Hepatic stellate cell (primary cell): ENCODE measurements at regions not wholly inside any gene's neighbourhood (a gene's known extent, or its start where the extent isn't known, plus 50 kb on each side); places are given as distances from the start of the nearest gene placed in this dataset.
A peak's percentile ranks its signal among the peaks of the same experiment; 100 is the strongest.

Source experiments
- DNase-seq: peaks from one replicate; pipeline ENCODE4 v3.0.0; 2011; ENCODE audit warnings: low spot score

- no peak for DNase-seq
Measured at GRCh38 chr18:67650686-67651385, 134.3 kb upstream of the DSEL start.

DNA sequence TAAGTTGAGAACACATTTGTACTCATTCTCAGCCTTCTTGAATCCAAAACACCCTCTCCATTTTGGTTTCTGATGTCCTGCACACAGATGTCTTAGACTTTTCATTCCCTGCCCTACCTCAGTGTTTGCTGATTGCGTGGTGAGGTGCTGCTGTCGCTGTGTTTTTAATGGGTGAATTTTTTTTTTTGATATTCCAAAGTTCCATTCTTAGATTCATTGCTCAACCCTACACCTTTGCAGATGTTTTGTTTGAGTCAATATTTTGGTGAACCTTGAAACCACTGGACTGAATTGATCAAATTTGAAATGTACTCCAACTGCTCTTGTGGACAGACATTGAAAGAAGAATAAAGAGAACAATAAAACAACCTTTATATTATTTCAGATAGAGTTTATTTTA is 130.4 kb upstream of the DSEL start:
- no peak for DNase-seq

DNA sequence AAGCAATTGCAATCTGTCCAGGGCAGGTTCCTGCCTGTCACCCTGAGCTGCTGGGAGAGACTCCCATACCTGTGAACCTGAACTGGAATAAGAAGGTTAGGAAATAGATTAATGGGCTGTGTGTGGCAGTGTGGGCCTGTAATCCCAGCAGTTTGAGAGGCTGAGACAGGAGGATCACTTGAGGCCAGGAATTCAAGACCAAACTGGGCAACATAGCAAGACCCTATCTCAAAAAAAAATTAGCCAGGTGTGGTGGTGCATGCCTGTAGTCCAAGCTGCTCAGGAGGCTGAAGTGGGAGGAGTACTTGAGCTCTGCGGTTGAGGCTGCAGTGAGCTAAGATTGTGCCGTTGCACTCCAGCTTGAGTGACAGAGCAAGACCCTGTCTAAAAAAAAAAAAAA is 127.7 kb upstream of the DSEL start:
- no peak for DNase-seq

DNA sequence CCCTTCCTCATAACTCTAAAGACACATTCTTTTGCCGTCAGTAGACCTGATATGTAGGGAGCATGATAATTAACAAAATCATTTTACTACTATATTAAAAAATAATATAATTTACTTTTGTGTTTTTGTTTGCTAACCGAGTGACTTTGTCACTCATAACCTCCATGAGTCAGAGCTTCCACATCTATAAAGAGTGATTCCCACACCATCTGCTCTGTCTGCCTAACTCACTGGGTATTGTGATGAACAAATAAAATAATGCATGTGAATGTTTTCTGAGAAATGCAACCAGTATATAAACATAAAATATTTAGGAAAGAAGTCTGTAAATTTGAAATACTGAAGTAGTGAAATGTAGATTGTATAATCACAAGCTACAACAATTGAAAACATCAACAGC is 123.4 kb upstream of the DSEL start:
- DNase-seq: no peak

DNA sequence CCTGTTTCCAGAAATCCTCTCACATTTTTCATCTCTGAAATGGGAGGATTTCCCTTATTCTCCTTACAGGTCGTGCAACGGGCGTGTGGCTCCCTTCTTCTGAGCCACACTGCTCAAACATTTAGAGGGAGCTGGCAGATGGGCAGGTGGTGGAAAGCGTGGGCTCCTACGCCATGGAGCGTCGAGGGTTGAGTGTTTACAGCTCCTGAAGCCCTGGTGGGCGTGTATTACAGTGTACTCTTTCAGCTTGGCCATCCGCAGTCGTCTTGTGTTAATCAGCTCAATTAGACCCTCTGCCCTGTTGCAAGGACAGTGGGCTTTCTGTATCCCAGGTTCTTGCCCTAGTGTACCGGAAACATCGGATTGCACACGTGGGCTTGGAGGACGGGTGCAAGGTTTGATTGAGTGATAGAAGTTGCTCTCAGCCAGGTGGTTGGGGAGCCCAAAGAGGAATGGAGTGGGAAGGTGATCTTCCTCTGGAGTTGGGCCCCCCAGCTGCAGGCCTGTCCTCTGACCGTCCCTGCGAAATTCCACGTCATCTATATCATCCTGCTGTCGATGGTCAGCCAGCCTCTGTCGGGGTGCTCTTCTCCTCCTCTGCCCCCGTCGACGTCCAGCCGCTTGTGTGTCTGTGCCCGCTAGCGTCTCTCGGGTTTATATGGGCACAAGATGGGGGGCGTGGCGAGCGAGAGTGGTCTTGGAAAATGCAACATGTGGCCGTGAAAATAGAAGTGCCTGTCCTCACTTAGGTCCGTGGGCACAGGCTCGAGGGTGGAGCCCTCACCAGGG is 120.3 kb upstream of the DSEL start:
- DNase-seq: no peak

DNA sequence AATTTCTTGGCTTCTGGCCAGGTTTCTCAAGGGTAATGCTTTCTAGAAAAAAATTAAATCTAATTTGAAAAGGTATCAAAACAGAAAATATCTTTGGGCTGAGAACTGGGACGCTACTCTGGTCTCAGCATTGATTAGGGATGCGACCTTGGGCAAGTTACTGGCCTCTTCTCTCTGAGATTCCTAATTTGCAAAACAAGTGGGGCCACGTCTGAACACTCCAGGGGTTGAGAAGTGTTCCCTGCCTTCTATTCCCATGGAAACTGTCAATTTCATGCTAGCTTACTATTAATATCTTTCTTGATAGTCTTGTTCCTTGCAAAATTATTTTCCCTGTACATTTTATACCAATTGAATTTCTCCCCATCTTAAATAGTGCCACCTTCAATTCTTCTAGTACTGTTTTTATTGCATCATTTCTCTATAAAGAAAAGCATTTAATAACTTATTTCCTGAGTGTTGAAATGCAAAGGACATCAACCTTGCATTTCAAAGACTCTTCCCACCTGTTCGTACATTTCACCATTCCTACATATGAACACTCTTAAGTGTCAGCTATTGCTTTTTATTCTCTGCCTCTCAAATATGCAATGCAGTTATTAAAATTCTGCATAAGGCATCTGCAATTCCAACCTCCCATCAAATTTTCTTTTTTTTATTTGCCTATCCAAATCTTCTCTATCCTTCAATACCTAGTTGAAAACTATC is 118.3 kb upstream of the DSEL start:
- no peak for DNase-seq

- DNase-seq: no peak
Measured at GRCh38 chr18:67633939-67634338, 117.4 kb upstream of the DSEL start.

DNA sequence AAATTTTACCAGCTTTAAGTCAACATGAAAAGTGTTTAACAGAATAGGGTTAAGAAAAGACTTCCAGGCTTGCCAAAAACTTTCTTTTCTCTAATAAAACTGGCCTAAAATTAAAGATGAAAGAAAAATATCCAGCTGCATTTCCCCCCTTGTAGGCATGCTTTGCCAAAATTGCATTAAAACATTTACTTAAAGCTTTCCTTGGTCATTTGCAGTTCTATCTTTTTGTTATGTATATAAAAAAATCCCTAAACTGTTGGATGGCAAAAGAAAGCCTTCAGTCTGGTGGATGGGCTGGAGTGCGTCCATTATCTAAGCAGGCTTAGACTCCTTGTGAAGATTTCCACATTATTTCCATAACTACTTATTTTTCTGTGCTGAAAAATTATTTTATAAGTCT is 105.4 kb upstream of the DSEL start:
- no peak for DNase-seq

DNA sequence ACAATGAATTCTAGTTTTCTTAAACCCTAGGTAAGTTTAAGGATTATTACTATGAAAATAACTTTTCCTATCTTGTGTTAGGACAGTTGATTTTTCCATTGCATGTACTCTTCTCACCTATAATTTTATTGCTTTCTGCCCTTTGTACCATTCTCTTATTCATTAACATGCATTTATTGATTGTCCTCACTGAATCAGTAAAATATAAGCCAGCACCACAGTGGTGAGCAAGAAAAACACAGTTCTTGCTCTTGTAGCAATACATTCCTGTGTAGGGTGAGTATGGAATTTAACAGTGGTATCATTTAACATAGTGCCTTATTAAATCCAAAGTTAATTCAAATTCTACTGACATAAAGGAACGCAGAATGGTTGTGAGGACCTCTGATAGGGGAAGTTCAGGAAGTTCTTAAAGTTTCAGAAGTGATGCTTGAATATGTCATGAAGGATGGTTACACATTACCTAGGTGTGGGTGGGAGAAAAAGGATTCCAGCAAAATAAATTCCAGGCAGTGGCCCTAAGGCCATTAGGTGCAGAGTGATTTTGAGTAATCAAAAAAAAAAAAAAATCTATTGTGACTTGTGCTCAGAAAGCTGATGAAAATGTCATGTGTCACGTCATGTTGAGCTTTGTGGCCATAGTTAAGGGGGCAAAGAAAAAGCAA is 104.7 kb upstream of the DSEL start:
- DNase-seq: no peak

DNA sequence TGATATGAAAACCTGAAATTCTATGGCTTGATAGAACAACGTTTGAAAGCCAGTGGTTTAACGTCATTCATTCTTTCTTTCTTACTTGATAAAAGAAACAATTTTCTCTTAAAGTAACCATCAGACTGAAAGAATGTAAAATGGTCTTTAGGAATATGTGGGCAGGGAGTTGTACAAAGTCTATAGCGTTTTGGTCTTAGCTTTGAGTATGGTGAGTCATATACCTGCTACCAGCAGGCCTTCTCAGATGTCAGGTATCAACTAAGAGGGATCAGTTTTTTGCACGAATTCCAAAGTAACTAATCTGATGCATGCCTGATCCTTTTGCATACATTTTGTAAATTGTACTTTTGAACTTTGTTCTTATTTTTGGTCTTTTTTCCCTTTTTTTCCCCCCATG is 101.5 kb upstream of the DSEL start:
- DNase-seq: no peak

DNA sequence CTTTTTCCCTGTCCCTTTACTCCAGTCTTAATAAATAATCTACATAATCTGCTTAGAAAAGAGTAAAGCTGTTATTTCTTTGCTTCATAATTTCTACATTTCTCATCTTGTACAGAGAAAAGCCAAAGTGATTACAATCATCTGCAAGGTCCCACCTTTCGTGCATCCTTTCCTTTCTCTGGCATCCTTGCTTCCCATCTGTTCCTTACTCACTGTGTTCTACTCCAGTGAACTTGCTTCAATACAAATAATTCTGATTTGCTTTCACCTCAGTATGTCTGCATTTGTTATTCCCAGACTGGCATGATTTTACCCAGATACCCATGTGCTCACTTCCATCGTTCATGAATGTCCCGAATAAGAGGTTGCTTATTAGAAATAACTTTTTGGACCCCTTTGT is 99.4 kb upstream of the DSEL start:
- no peak for DNase-seq

DNA sequence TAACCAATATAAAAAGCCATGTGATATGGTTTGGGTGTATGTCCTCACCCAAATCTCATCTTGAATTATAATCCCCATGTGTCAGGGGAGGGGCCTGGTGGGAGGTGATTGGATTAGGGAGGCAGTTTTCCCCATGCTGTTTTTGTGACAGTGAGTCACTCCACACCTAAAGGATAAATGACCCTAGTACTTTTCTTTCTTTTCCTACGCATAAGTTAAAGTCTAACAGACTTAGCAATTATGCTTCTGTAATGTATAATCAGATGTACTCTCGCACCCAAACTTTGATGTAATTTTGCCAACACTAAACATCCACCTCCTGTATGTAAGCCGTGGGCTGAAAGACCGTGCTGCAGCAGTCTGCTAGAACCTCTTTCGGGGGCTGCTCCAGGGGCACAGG is 97.2 kb upstream of the DSEL start:
- DNase-seq: no peak

- no peak for DNase-seq
Measured at GRCh38 chr18:67612281-67612680, 95.8 kb upstream of the DSEL start.

- peak; percentile 29 for DNase-seq
Measured at GRCh38 chr18:67608615-67609273, 92.2 kb upstream of the DSEL start.

GRCh38 chr18:67608191-67608590 is 91.7 kb upstream of the DSEL start:
- no peak for DNase-seq

GRCh38 chr18:67600181-67601180 is 84.0 kb upstream of the DSEL start:
- DNase-seq: peak; percentile 66

DNA sequence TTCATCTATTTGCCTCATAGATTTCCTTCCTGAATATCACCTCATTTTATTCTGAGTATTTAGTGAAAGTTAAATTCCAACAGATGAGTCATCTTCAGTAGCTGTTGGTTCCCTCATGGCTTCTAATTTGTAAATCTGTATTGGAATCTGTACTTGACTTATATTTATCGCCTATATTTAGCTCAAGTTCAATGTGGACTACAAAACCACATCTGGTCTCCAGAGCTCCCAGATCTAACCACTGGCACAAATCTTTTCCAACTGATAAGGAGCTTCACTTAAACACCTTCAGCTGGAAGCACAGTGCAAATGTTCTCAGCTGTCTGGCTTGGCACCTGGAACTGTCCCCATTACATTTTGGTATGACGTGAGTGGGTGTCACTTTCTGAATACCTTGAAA is 82.8 kb upstream of the DSEL start:
- DNase-seq: no peak

- no peak for DNase-seq
Measured at GRCh38 chr18:67597759-67598158, 81.2 kb upstream of the DSEL start.

DNA sequence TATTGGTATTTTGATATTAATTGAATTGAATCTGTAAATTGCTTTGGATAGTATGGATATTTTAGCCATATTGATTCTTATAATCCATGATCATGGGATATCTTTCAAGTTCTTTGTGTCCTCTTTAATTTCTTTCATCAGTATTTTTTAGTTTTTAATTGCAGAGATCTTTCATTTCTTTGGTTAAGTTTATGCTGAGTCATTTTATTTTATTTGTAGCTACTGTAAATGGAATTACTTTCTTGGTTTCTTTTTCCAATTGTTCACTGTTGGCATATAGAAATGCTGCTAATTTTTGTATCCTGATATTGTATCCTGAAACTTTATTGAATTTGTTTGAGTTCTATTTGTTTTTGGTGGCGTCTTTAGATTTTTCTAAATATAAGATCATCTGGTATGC is 79.5 kb upstream of the DSEL start:
- no peak for DNase-seq

DNA sequence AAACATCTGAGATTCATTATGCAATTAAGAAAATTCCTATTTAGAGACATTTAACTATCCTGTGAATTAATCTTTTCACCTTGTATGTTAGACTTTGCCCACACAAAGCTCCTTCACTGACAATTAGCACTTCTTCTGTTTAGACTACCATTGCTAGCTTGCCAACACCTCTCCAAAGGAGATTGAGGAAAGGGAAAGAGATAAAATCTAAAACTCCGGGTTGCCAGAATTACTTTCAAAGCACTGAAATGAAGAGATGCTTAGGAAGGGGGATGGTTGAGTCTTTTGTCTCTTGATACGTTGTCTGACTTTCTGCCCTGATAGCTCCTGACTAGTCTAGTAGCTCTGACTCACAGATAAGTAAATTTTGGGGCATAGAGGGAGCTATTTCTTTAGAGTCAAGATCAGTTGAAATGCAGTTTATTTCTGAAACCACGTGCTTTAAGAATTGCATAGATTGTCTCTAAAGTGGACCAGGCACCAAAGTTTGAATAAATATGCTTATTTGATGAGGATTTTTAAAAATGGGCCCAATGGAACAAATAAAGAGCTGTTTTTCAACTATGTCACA is 74.1 kb upstream of the DSEL start:
- DNase-seq: no peak

- DNase-seq: no peak
Measured at GRCh38 chr18:67589325-67589724, 72.8 kb upstream of the DSEL start.
